ENCODE measurements at regions not wholly inside any gene's neighbourhood (a gene's known extent, or its start where the extent isn't known, plus 50 kb on each side); places are given as distances from the start of the nearest gene placed in this dataset.

GRCh38 chr6:113642001-113642713, 215.0 kb upstream of the MARCKS start:
- DNase-seq (ENCODE audit: low spot score): no peak

DNA sequence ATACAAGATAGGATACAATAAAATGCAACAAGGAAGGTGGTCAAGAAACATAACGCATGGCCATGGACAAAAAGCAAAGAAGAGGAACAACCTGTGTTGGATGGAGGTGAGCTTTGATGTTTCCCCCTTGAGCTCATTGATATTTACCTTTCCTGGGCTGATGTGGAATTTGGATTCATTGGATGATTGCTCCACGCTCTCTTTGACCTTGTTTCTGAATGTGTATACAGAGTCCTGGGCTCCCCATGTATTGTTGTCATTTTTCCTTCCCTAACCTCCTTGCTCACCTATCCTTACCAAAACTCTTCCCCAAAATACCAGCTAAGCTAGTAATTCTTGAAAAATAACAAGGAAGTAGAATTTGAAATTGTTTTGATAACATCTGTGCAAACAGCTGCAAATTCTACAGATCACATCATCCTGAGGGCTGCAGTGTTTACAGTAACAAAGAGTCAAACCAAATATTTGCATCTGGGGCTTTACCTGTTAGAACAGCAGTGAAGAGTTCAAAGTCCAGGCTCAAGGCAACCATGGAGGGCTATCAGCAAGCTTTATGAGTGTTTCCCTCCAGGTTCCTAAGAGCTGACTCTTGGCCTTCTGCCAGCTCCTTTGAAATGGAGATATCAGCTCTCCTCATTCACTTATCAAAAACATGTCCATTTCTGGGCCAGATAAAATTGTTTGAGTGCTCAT, 214.3 kb upstream of the MARCKS start:
- no peak for DNase-seq (ENCODE audit: low spot score)

DNA sequence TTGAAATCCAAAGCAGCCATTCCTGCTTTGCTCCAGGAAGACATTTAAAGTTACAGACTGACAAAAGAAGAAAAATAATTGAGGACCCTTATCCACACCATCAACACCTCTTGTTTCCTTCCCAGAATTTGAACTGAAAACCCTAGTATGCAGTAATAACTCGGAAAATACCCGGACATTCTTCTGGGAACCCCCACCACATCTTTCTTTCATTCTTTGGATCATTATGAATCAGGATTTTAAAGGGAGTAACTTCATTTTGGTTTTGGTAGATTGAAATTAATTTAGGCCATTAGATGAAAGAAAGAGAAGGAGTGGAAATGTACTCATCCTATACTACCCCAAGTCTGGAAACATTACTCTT, 213.8 kb upstream of the MARCKS start:
- DNase-seq (ENCODE audit: low spot score): no peak

- peak; percentile 36 for DNase-seq (ENCODE audit: low spot score)
Measured at GRCh38 chr6:113644861-113645575, 212.1 kb upstream of the MARCKS start.

DNA sequence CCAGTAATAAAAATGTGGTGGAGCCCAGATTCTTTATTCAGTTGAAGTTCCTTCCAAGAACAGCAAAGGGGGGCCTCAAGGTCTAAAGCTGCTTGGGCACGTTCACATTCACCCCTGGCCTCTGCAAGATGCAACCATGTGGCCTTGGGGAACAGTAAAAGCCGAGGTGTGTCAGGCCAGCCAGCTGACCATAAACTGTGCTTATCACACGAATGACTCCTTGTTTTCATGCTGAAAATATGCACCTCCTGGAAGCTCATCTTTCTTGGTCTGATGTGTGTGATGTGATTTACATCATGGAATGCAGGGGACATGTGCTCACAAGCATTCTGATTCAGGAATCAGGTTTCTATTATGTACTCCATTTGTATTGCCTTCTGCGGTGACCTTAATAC, 211.6 kb upstream of the MARCKS start:
- peak; percentile 8 for DNase-seq (ENCODE audit: low spot score)

- no peak for DNase-seq (ENCODE audit: low spot score)
Measured at GRCh38 chr6:113645986-113646385, 211.2 kb upstream of the MARCKS start.

- DNase-seq (ENCODE audit: low spot score): no peak
Measured at GRCh38 chr6:113646701-113647100, 210.4 kb upstream of the MARCKS start.

DNA sequence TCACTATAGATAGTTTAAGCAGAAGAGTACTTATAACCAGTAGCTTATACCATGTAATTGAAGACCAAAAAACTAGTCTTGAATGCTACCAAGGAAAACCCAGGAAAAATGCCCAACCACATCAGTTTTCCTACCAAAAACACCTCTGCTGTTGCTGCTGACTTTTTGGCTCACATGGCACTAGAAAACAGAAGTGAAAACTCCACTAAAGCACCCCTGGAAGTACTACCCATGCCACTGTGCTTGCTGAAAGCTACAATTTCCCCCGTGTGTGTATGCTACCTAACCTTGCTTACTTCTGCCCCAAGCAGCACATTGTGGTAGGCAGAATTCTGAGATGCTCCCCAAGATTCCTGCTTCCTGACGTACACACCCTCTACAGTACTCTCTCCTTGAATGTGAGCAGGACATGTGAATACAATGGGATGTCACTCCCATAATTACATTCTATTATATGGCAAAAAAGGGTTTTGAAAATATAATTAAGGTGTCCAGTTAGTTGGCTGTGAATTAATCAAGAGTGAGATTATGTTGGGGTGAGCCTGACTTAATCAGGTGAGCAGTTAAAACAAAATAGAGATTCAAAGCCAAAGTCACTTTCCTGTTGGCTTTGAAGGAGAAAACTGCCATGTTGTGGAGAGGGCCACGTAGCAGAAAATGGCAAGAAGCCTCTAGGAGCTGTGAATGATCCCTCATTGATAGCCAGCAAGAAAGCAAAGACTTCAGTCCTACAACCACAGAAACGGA, 209.8 kb upstream of the MARCKS start:
- no peak for DNase-seq (ENCODE audit: low spot score)

GRCh38 chr6:113648698-113649097, 208.4 kb upstream of the MARCKS start:
- DNase-seq (ENCODE audit: low spot score): no peak

DNA sequence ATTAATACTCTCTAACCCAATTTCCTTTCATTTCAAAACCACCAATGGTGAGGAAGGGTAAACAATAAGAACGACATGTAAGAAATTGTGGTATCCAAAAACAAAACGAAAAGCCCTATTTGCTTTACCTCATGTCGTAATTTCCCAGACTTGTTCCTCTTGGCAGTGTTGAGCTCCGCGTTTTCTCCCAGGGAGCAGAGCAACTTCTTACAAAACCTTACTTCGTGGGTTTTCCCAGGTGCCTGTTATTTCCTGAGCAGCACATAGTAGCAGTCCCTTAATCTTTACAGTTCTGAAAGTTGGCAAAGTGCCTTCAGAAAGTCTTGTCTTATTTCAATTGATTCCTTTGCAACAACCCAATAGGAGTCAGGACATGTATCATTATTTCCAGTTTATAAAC, 207.9 kb upstream of the MARCKS start:
- no peak for DNase-seq (ENCODE audit: low spot score)

DNA sequence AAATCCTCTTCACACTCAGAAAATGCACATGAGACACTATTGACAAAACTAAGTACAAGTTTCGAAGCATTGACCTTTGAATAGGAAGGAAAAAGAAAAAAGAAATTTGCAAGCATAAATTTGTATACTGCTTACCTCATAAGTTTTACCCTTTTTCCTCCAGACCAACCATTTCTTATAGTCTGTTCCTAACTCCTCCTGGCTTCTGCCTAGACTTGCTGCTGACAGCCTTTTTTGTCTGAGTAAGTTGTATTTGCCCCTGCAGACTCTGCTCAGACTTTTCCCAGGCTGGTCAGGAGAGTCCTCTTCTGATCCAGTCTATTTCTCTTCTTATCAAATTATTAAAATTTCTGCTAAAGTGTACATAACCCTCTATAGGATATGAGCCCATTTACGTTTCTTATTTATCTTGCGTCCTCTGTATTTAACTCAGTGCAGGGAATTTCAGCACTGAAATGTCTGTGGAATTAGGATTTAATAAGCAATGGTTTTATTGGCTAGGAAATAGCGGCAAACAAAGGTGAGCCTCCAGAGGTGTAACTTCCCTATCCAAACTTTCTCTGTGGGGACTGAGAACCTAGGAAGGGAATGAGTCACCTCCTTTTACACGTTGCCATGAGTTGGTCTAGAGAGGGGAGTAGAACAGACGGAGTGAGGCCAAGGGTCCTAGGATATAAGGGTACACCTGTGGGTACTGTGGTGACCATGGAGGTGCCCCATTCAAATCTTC, 207.1 kb upstream of the MARCKS start:
- DNase-seq (ENCODE audit: low spot score): no peak

DNA sequence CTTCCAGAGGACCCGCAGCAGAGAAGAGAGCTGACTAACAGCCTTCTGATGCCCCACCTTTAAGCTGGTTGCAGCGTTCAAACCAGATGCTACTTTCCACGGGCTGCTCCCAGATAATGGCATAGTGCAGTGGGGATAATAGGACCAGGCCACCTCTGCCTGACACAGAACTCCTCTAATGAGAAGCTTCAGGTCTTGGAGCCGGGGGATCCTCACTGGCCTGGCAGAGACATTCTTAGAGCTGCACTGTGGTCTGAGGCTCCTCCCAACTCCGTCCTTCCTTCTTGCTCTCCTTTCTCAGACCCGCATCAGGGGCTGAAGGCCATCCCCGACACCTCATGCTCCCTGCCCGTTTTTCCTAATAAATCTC, 206.6 kb upstream of the MARCKS start:
- no peak for DNase-seq (ENCODE audit: low spot score)

DNA sequence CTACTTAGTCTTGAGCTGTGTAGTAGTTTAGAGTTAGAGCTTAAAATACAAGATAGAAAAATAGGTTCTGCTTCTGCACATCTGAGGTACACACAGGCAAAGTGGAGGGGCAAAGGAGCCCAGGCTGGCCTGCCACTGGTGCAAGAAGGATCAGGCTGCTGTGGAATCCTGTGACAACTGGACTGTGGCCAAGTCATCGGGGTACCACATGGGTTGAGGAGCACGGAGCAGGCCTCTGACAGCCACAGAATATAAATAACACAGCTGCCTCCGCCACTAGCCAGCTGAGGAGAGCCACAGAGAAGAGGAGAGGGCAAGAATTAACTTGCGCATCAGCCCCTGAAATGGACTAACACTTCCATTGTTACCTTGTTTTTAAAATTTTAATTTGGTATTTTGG, 206.0 kb upstream of the MARCKS start:
- no peak for DNase-seq (ENCODE audit: low spot score)

DNA sequence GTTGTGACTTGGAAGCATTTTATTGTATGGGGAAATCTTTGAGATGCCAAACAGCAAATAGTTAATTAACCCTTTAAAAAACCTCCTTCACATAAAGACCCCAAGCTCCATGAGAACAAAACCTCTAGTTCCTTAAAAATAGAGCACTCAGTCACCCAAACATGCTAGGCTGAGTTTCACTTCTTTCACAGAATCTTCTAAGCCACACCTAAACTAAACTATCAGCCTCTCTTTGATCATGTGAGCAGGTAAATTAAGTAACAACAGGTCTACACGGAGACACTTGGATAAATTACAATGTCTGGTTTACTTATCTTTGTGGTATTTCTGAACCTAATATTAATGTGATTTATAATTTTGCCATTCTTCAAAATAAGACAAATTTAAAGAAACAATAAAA, 205.2 kb upstream of the MARCKS start:
- no peak for DNase-seq (ENCODE audit: low spot score)

GRCh38 chr6:113653275-113653674, 203.9 kb upstream of the MARCKS start:
- no peak for DNase-seq (ENCODE audit: low spot score)

- DNase-seq (ENCODE audit: low spot score): peak; percentile 70
Measured at GRCh38 chr6:113654396-113654795, 202.7 kb upstream of the MARCKS start.

DNA sequence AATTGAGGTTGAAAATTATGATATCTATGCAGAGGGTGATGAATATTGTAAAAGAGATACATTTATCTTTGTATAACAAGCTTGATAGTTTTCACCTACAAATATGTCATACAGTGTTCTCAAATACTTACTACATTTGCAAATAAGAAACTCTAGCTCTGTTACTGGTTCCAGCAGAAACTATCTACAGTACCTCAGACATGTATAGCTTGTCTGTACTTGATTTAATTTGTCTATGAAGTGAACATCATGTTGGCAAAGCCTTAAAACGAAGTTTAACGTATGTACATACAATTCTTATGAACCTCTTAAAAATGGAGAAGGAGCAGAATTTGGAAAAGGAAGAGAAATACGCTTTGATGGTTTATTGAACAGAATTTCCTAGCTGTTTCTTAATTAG, 201.4 kb upstream of the MARCKS start:
- no peak for DNase-seq (ENCODE audit: low spot score)

- DNase-seq (ENCODE audit: low spot score): no peak
Measured at GRCh38 chr6:113659762-113660404, 197.3 kb upstream of the MARCKS start.

GRCh38 chr6:113660819-113661218, 196.3 kb upstream of the MARCKS start:
- DNase-seq (ENCODE audit: low spot score): no peak

GRCh38 chr6:113662093-113662665, 195.0 kb upstream of the MARCKS start:
- DNase-seq (ENCODE audit: low spot score): no peak

DNA sequence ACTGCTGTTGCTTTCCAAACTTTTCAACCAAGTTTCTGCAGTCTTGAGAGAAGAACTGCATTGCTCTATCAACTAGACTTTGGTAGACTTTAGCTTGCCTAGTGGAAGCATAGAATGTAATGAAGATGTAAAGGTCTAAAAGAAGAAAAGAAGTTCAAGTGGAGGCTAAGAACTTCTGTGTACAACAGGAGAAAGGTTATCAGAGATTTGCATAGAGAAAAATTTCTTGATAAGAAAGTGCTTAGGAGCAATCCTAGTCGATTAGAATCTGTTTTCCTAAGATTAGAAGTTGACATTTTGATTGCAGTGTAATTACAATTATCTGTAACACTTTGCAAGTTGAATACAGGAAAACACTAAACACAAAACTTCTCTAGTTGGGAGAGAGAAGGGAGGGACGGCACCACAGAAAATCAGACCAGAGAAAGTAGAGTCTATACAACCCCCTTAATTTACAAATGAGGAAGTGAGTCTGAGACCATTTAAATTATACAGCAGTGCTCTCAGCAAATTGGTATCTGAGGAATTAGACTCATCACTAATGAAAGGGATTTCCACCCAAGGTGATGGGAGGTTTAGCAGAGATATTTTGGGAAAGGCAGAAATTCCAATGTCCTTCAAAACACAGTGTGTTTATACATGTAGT, 194.3 kb upstream of the MARCKS start:
- no peak for DNase-seq (ENCODE audit: low spot score)
